GM19438 (cell line): ENCODE measurements at regions not wholly inside any gene's neighbourhood (a gene's known extent, or its start where the extent isn't known, plus 50 kb on each side); places are given as distances from the start of the nearest gene placed in this dataset.

ENCODE experiments used
- ATAC-seq: cut with Tn5 transposase; IDR thresholded peaks from one replicate; pipeline ENCODE4 v1.9.1; 2021; ENCODE audit warnings: low read depth; ENCODE audit not compliant: unreplicated experiment

DNA sequence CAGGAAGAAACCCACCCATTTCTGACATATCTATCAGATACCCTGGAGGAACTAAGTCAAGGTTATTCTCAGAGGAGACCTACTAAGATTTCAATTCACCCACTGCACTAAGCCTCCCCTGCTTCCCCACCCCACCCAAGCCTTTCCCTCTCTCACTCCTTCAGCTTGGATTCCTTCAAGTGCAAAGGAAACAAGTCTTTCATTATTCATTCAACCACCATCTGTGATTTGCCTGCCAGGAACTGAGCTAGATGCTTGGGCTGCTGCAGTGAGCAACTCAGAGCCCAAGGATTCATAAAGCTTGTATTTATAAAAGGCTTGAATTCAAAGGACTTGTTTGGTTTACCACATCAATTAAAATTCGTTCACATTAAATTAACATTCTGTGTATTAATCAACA is 161.3 kb downstream of the GXYLT1 start:
- no peak for ATAC-seq

DNA sequence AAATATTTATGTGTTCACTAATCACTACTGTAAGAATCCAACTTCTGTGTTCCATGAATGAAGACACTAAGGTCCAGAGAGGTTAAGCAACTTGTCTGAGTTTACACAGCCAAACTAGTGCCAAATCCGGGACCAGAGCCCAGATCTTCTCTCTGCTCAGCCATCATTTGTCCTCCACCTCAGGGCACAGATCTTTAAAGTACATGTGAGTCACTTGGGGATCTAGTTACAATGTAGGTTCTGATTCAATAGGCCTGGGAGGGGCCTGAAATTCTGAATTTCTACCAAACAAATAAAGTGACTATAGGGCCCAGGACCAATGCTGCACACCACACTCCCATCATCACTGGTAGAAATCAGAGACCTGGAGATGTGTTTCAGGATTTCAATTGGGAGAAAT is 162.9 kb downstream of the GXYLT1 start:
- no peak for ATAC-seq

DNA sequence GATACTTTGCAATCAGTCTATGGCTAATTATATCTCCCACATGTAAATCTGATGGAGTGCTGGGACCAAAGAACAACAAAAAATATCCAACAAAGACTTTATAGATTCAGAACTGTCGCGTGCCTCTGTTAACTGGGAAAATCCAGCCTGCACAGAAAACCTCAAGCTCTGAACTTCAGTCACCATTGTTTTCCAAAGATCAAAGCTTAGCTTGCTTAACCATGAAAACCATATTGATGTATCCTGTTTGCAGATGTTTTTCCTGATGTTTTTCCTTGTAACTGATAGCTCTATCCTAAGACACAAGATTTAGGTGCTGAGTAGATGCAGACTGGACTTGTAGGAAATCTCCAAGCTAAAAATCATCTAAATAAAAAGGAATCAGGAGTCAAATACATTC is 163.7 kb downstream of the GXYLT1 start:
- no peak for ATAC-seq

DNA sequence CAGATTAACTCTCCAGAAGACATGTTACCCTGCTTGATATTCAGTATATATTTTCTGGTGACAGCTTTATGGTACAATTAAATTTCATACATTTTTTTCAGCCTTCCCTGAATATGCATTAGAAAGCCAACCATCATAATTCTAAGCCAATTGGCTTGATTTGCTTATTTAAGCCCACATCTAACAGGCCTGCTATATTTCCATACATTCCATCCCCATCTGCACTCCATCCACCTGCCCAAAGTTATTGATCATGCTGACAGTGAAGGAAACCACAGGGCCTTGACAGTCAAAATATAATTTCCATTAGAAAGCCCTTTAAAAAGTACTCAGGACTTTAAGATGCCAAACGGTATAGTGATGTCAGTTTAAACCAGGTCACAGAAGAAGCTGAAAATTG is 164.3 kb downstream of the GXYLT1 start:
- ATAC-seq = no peak

DNA sequence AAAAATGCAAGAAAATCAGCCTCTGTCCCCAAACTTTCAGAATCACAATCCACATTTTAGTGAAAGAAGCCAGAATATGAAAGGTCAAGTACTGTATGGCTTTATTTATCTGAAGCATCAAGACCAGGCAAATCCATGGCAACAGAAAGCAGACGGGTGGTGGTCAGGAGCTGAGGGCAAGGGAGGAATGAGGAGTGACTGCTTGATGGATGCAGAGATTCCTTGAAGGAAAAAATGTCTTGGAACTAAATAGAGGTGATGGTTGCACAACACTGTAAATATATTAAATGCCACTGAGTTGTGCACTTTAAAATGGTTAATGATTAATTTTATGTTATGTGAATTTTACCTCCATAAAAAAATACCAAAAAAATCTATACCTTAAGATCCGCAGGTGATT is 165.1 kb downstream of the GXYLT1 start:
- no peak for ATAC-seq

DNA sequence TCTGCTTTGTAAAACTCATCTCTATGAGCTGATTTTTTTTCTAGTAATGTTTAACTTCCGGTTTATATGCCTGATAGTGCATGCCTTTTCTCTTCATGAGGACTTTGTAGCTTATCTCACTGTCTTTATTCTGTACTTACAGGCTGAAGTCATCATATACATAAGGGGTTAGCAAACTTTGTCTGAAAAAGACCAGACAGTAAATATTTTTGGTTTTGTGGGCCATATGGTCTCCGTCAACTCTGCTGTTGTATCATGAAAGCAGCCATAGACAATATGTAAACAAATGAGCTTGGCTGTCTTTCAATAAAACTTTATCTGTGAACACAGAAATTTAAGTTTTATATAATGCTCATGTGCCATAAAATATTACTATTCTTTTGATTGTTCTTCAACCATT is 172.1 kb downstream of the GXYLT1 start:
- ATAC-seq = no peak

DNA sequence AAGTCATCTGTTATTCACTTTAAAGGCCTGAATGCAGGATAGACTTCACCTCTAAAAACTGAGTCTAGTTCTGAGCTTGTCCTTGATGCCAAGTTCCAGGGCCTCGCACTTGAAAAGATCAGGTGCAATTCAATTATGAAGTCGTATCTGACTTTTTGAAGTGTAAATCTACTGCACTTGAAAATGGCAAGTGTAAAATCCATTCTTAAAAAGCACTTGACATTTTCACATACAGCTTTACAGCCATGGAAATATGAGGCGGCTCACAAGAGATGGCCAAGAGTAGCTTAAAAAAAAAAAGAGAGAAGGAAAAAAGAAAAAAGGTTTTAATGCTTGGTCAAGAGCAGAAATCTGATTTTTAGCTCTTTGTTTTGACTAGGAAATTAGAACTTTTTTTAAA is 172.5 kb downstream of the GXYLT1 start:
- no peak for ATAC-seq

DNA sequence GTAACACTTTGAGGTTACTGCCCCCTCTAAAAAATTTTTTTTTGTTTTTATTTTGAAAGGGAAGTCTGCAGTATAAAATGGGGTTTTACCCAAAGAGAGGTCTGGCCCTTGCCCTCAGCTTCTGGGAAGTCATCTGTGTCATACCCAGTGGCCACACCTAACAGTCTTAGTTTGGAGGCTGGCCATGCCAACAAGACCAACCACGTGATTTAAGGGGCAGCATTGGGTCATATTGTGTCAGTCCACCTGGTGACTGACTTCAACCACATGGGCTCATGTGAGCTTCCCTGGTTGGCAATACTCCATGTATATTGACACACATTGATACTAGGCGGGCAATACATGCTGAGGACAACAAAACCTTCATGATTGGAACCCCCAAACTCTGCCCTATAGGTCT is 173.9 kb downstream of the GXYLT1 start:
- no peak for ATAC-seq

DNA sequence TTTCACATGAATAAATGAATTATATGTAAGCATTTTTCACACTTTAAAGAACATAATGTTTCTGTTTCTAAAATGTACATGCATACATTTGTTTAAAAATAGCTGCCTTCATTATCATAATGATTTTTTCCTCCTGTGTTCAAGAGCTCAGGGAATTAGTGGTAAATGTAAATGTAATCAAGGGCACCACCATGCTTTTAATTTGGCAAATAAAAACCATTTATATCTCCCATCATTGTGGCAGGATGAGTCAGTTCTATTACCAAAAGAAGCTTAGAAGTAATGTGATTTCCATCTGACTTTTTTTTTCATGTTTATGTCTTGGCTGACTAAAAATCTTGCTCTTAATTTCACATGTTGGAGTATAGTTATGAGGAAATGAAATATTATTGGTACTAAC is 176.1 kb downstream of the GXYLT1 start:
- no peak for ATAC-seq

DNA sequence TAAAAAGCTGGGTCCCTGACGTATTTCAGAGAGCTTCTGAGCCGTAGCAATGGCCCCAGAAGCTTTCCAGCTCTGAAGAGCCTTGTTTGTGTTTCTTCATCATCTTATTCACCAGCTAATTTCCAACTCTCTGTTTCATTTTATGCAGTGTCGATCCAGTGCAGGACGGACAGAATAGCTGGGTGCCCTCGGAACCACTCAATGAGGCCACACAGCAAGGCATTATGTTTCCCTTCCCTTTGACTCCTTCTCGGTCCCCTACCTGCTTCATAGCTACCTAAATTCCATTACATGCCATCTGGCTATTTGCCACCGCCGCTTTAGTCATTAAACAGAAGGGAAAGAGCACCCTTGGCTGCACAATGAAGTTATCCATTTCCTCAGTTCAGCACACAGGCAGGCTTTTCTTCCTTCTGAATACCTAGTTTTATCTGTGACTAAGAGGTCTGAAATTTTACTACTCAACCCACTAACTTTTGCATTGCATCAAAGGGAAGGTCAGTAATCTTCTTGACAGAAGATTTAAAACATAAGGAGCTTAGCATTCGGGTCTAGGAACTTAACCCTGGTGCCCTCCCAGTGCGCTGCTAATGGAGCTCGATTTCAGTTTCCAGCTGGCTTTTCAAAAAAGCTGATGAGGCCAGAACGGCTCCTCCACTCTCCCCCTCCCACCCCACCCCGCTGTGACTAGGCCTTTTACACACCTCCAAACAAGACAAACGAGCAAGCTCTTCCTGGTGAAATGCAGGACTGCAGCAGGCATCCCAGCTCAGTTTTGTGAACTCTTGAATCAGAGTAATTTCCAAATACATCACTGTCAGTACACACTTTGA is 176.8 kb downstream of the GXYLT1 start:
- ATAC-seq = no peak

DNA sequence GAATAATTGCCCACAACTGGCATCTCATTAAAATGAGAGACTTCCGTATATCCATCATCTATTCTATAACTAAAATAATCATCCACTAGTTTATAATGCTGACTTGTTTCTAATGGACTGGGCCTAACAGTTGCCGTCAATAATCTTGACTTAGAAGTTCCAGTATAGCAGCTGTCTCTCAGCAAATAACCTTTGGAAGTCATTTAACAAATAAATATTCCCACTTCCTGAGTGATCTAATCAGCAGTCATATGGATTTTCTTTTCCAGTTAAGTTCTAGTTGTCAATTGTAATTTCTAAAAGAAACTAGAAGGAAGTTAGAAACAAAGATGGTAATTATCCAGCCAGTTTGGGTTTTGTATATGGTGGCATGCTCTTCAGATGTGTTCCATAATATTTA is 177.8 kb downstream of the GXYLT1 start:
- ATAC-seq = no peak

DNA sequence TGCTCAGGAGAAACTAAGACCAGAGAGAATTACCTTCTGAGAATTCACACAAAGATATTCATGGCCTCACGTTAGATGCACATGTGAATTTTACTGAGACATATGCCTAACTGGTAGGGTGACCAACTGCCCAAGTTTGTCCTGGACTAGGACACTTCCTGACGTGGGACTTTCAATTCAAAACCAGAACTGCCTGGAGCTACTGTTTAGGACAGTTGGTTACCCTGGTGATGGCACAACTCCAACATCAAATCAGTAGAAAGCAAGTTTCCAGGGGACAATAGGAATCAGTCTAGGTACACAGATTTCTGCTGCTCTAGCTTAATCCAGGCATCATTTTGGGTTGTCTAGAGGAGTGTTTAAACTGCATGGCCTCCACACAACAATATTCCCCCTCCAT is 178.7 kb downstream of the GXYLT1 start:
- no peak for ATAC-seq

DNA sequence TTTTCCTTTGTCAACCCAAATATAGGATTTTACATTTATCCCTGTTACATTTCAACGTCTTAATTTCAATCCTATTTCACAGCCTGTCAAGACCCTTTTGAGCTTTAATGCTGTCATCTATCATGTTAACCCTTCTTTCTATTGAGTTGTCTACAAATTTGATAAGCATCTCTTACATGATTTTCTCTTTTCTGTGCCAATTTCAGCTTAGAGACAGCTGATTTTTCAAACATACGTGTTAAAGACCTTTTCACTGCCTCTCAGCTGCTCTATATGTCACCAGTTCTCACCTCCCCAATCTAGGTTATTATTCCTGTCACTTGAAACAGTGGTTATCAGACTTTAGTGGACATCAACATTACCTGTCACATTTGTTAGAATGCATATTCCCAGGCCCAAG is 181.3 kb downstream of the GXYLT1 start:
- ATAC-seq = no peak

DNA sequence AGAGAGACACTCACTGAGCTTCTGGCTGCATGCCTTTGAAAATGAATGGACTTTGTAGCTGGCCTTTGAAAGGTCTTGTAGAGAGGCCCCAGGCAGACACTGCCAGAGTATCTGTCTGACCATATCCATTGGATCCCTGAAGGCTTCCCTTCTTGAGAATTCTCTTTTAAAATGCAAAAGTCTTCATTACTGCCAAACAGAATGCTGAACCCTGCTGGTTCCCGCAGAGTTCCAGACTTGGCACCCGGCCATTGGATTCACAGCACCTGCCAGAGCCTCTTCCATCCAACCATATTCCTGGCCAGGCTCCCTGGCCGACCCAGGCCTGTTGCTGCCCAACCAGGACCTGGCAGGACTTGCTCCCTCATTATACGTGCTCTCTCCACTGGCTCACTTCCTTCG is 182.5 kb downstream of the GXYLT1 start:
- no peak for ATAC-seq

DNA sequence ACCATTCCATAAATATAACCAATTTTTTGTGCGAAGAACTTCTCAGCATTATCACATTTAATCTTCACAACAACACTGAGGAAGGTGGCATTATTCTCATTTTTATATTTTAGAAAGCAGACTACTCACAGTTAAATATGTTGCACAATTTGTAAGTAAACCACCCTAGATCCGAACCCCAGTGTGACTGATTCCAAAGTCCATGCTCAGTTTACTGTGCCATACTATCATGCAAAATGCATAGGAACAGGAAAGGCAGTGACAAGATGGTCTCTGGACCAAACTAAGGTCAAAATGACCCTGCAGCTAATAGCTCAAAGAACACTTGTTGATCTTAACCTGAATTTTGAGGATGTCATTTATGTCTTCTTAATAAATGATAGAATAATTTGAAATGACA is 185.4 kb downstream of the GXYLT1 start:
- no peak for ATAC-seq

DNA sequence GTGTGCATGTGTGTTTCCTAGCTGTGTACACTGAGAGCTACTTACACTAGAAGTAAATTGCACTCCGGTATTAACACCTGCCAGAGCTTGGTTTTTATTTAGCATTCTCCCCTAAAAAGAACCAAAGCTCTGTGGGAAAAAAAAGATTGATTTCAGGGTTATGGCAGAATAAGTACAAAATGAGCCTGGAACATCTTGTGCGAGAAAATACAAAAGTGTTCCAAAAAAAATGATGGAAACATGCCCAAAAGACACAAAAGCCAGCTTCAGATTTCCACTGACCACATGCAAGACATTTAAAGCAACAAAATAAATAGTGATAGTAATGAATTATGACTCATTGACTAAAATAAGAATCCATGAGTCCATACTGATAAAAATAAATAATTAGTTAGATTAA is 188.3 kb downstream of the GXYLT1 start:
- no peak for ATAC-seq

DNA sequence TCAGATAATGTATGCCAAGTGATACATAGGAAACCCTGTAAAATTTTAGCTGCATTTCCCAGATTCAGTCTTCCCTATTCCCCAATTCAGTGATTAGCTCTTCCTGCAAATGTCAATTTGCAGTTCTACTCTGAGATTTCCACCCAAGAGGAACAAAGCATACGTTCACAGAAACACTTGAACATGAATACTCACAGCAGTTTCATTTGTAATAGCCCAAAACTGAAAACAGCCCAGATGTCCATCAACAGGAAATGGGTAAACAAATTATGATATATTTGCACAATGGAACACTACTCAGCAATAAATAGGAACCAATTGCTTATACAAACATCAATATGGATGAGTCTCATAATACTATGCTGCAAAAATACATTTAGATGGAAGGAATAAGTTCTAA is 194.2 kb downstream of the GXYLT1 start:
- no peak for ATAC-seq

DNA sequence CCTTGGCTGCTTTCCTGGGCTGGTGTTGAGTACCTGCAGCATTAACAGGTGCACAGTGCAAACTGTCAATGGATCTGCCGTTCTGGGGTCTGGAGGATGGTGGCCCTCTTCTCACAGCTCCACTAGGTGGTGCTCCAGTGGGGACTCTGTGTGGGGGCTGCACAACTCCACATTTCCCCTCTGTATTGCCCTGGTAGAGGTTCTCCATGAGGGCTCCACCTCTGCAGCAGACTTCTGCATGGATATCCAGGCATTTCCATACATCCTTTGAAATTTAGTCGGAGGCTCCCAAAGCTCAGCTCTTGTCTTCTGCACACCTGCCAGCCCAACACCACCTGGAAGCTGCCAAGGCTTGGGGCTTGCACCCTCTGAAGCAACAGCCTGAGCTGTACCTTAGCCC is 198.6 kb downstream of the GXYLT1 start:
- ATAC-seq = no peak

DNA sequence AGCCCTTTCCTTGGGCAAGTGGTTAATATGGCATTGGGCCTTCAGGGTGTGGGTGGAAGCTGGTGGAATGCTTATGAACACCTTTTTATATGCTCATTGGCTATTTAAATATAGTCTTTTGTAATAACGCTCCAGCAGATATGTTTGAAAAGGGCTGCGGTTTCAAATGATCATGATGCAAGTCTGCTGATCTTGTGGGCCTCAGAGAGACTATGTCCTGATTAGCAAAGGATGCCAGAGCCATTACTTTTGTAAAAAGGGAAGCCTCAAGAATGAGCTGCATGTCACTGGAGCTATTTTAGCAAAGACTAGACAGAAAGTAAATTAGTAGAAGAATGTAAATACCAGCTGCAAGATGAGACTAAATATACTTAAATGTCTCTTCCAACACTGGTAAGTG is 200.5 kb downstream of the GXYLT1 start:
- ATAC-seq = no peak

DNA sequence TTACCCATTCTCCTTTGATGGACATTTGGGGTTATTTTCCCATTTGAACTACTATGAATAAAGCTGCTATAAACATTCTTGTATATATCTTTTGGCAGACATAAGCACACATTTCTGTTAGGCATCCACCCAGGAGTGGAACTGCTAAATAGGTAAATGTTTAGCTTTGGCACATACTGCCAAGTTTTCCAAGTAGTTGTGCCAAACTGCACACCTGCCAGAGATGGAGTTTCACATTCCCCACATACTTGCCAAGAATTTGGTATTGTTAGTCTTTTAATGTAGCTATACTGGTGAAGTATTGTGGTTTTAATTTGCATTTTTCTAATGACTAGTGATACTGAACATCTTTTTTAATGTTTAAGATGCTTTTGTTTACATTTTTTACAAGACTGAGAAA is 201.0 kb downstream of the GXYLT1 start:
- no peak for ATAC-seq

DNA sequence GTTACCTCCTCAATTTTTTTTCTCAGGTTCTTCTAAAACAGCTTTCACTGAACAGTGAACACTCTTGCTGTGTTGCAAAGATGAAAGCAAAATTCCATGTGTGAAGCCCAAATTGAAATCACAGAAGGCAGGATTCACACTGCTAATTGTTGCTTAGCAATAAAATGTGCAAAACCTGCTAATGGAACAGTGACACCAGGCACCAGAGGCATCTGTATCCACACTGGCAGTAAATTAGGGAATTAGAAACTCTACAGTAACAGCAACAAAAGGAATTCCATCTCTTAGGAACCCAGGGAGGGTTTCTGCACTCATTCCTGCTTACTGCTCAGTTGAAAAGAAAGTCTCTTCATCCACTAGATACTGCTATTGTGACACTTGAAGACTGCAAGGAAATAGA is 202.3 kb downstream of the GXYLT1 start:
- no peak for ATAC-seq

DNA sequence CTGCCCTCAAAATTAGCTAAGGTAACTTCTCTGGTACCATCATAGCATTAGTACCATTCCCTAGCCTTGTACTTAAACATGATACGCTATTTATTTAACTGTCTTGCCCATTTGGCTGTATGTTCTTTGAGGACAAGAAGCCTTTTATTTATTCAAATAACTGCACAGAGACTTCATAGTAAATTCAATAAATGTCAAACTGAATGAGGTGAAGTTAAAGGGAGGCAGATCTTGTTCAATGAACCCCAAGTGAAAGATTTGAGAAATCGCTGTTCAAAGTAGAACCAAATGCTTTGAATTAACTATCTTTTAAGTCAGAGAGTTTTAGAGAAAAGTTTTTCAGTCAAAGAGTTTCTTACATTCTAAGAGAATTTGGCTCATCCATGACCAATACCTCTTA is 203.6 kb downstream of the GXYLT1 start:
- no peak for ATAC-seq

DNA sequence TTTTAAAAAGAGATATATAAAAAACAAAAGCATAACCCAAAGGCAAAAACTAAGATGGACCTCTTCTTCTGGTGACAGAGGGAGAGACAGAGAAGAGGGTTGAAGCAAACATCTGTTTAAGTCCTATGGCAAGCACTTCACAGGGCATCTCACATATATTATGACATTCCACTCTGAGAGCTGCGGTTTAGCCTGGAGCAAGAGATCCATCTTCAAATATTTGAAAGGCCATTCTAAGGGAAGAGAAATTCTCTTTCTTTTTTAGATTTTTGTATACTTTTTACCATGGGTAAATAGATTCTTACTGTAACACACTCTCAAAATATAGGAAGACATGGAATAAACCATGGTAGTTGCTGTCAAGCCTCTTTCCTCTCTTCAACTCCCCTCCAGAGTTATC is 204.1 kb downstream of the GXYLT1 start:
- no peak for ATAC-seq
